GM23248 (cell line): ENCODE measurements at regions not wholly inside any gene's neighbourhood (a gene's known extent, or its start where the extent isn't known, plus 50 kb on each side); places are given as distances from the start of the nearest gene placed in this dataset.
A peak's percentile ranks its signal among the peaks of the same experiment; 100 is the strongest.

ENCODE experiments used
- DNase-seq: peaks from one replicate; pipeline ENCODE4 v3.0.0-alpha.2; 2015
- H2AFZ ChIP-seq: fragments of 200-600 bp; sonication (generic); 2 replicates; pipeline ENCODE4 v1.6.1; 2016; ENCODE audit warnings: antibody characterized with exemption
- H3F3A ChIP-seq: fragments of 200-600 bp; sonication (generic); 2 replicates; pipeline ENCODE4 v1.6.1; 2016; ENCODE audit warnings: mild to moderate bottlenecking, antibody characterized with exemption, mixed run types; ENCODE audit not compliant: insufficient read depth
- H3K27ac ChIP-seq: fragments of 200-600 bp; sonication (generic); 2 replicates; pipeline ENCODE4 v1.5.1; 2016; ENCODE audit warnings: mild to moderate bottlenecking
- H3K27me3 ChIP-seq: fragments of 200-600 bp; sonication (generic); replicated peaks from 2 replicates; pipeline ENCODE4 v1.6.1; 2016; ENCODE audit warnings: mild to moderate bottlenecking; ENCODE audit not compliant: insufficient read depth
- H3K36me3 ChIP-seq: fragments of 200-600 bp; sonication (generic); 2 replicates; pipeline ENCODE4 v1.6.1; 2016; ENCODE audit warnings: low read depth, mild to moderate bottlenecking
- H3K4me1 ChIP-seq: fragments of 200-600 bp; sonication (generic); 2 replicates; pipeline ENCODE4 v1.6.1; 2016; ENCODE audit warnings: mild to moderate bottlenecking; ENCODE audit not compliant: insufficient read depth
- H3K4me2 ChIP-seq: fragments of 200-600 bp; sonication (generic); one replicate; pipeline ENCODE4 v1.6.1; 2016; ENCODE audit warnings: mild to moderate bottlenecking; ENCODE audit not compliant: unreplicated experiment
- H3K4me3 ChIP-seq: fragments of 200-600 bp; sonication (generic); 2 replicates; pipeline ENCODE4 v1.5.1; 2016; ENCODE audit warnings: mild to moderate bottlenecking
- H3K79me2 ChIP-seq: fragments of 200-600 bp; sonication (generic); 2 replicates; pipeline ENCODE4 v1.6.1; 2016; ENCODE audit warnings: mild to moderate bottlenecking; ENCODE audit not compliant: insufficient read depth
- H3K9ac ChIP-seq: fragments of 200-600 bp; sonication (generic); 2 replicates; pipeline ENCODE4 v1.6.1; 2016; ENCODE audit warnings: mild to moderate bottlenecking
- H3K9me2 ChIP-seq: fragments of 200-600 bp; sonication (generic); 2 replicates; pipeline ENCODE4 v1.6.1; 2016; ENCODE audit warnings: mixed run types, mild to moderate bottlenecking, moderate library complexity; ENCODE audit not compliant: insufficient read depth
- H3K9me3 ChIP-seq: fragments of 200-600 bp; sonication (generic); one replicate; pipeline ENCODE4 v1.6.1; 2017; ENCODE audit warnings: low read depth
- H4K20me1 ChIP-seq: fragments of 200-600 bp; sonication (generic); 2 replicates; pipeline ENCODE4 v1.6.0; 2016; ENCODE audit not compliant: insufficient read depth
- EZH2 ChIP-seq: fragments of 200-600 bp; sonication (generic); IDR thresholded peaks from 2 replicates; pipeline ENCODE4 v1.6.1; 2018; ENCODE audit warnings: antibody characterized with exemption, mild to moderate bottlenecking; ENCODE audit not compliant: insufficient read depth, poor library complexity, severe bottlenecking
- EZH2phosphoT487 ChIP-seq: fragments of 200-600 bp; sonication (generic); IDR thresholded peaks from 2 replicates; pipeline ENCODE4 v1.6.1; 2018; ENCODE audit warnings: antibody characterized with exemption, moderate library complexity, mild to moderate bottlenecking, low read depth; ENCODE audit not compliant: insufficient read depth
- WGBS, 2 experiments: methylation state at CpG; one replicate each; pipeline ENCODE4 v1.1.6; 2015 to 2017; ENCODE audit warnings: low lambda C conversion rate in 2 of 2, low coverage in 1 of 2; ENCODE audit errors: missing lambda C conversion rate in 2 of 2; 5-methylcytosine and 5-hydroxymethylcytosine counted together
- in situ Hi-C: fragments of 300-500 bp; cut with MboI; formaldehyde crosslinking; loops from 2 replicates; pipeline ENCODE4 v1.15.0; 2020

DNA sequence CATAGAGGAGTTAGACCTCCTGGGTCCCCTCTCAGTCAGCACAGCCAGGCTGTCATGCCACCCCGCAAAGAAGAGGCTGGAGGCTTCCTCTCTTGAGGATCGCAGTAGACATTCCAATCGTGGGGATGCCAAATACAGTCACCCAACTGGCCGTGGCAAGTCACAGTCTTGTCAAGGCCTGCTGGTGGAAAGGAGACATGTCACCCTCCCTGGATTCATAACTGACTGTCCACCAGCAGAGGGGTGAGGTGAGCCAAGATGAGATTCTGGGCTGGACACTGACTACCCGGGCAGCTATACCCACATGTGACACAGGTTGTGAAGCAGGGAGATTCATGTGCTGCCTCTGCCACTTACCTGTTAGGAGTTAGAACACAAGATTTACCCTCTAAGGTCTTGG, 123.5 kb upstream of the NGF start:
- Histone ChIP-seq H3F3A (peaks cover 8% of the 10 kb centered on the region), H3K9me3 (no peaks in the 10 kb centered on the region), H3K9ac (no peak overlapping the region), H3K4me2 (no peak overlapping the region), H3K27ac (no peak overlapping the region), H3K4me1 (peaks cover 8% of the 10 kb centered on the region), H3K9me2 (no peaks in the 10 kb centered on the region), H4K20me1 (no peaks in the 10 kb centered on the region), H3K36me3 (no peaks in the 10 kb centered on the region), H3K4me3 (no peak overlapping the region), H3K27me3 (no peaks in the 10 kb centered on the region), H2AFZ (no peak overlapping the region), H3K79me2 (no peaks in the 10 kb centered on the region)
- 74 to 84% methylated on average over 5 of the region's 5 CpGs for WGBS, 2 experiments
- DNase-seq = no peak
- TF ChIP-seq EZH2phosphoT487 (no peak), EZH2 (no peak)
- in situ Hi-C loops = loop anchor here (10.0 kb wide), 1 partner anchor 317 kb away; no protein-coding TSS in a partner anchor

DNA sequence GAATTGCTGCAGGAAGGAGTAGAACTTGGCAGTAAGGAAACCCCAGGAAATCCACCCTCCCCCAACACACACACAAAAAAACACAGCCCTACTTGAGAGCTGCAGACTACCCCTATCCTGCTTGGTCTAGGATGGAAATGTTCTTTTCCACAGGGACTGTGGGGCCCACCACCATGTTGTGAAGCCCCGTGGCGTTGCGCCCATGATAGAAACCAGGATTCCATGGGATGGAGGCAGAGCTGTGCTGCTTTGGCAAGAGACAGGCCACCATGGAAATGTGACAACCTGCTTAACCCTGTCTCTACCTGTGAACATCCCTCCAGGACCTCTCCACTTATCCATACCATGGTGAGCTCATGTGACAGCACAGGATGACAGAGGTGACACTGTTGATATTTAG, 121.1 kb upstream of the NGF start:
- no peak overlapping the region for H3K27ac ChIP-seq
- no peak overlapping the region for H3K4me3 ChIP-seq
- 97 to 100% methylated on average over 3 of the region's 3 CpGs for WGBS, 2 experiments

DNA sequence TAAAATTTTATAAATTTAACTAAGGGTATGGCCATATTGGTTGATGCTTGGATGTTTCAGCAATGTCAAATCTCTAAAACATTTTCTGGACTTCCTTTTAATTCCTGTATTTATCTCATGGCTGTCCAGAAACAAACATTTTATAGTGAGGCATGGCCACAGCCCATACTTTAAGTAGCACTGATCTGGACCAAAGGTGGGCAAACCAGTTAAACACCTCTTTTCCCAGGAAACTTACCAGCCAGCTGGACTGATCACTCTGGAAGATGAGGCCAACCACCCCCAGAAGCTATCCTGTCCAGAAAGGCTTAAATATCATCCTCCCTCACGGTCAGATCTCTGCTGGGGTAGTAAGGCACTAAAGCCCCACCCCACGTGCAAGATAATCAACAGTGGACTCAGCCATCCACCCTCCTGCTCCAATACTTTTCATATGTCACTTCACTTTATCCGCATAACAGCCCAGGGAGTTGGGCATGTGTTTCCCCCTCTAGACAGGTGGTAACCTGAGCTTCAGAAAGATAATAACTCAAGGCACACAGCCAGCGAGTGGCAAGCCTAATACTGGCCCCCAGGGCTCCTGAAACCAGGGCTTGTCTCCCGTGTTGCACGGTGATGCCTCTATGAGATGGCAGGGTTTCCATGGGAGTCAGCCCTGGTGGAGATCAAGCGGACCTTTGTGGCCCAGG, 120.5 kb upstream of the NGF start:
- in situ Hi-C loops = no loop called here
- peaks cover 38% of the 10 kb centered on the region for H3K4me1 ChIP-seq
- H3K27me3 ChIP-seq = no peaks in the 10 kb centered on the region

More for the DNA sequence above, 121.1 kb upstream of the NGF start:
- Histone ChIP-seq H4K20me1 (no peaks in the 10 kb centered on the region), H3K9me3 (no peaks in the 10 kb centered on the region), H2AFZ (no peak overlapping the region), H3K9ac (no peak overlapping the region), H3K36me3 (no peaks in the 10 kb centered on the region), H3K4me2 (no peak overlapping the region), H3K27me3 (no peaks in the 10 kb centered on the region), H3F3A (peaks cover 31% of the 10 kb centered on the region), H3K9me2 (no peaks in the 10 kb centered on the region), H3K79me2 (no peaks in the 10 kb centered on the region), H3K4me1 (peaks cover 32% of the 10 kb centered on the region)
- in situ Hi-C loops = no loop called here
- TF ChIP-seq EZH2phosphoT487 (no peak), EZH2 (no peak)
- DNase-seq = no peak

DNA sequence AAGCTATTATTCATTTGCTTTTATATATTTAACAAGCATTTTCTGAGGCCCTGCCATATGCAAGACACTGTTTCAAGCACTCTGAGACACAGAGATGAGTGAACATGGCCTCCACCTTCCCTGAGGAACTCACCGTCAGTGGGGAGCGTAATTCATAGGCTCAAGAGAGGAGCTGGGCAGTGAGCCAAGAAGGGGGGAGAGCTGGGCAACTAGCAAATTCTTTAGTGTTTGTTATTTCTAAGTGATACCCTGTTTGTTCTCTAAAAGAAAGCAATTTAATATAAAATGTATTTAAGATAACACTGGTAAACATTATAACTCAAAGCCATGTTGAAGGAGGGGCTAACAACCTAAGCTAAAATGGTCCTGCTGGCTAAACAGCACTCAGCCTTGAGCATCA, 119.2 kb upstream of the NGF start:
- DNase-seq = no peak
- Histone ChIP-seq H3K36me3 (no peaks in the 10 kb centered on the region), H3K79me2 (no peaks in the 10 kb centered on the region), H3K4me1 (peaks cover 51% of the 10 kb centered on the region), H3K9ac (no peak overlapping the region; the same call in 1 of the 2 replicates), H3K4me2 (peak overlapping the region; percentile 18), H3K9me2 (no peaks in the 10 kb centered on the region), H3K9me3 (no peaks in the 10 kb centered on the region), H3K27me3 (no peaks in the 10 kb centered on the region), H4K20me1 (no peaks in the 10 kb centered on the region), H3K4me3 (no peak overlapping the region), H2AFZ (peak overlapping the region; percentile 64; the same call in 1 of the 2 replicates), H3K27ac (peak overlapping the region; percentile 75), H3F3A (peaks cover 50% of the 10 kb centered on the region)
- TF ChIP-seq EZH2 (no peak), EZH2phosphoT487 (no peak)
- 94 to 95% methylated on average over 2 of the region's 2 CpGs for WGBS, 2 experiments
- in situ Hi-C loops = no loop called here

More for the DNA sequence above, 120.5 kb upstream of the NGF start:
- Histone ChIP-seq H3K79me2 (no peaks in the 10 kb centered on the region), H3K4me2 (no peak overlapping the region), H2AFZ (no peak overlapping the region), H3K4me3 (no peak overlapping the region), H3K9ac (no peak overlapping the region), H3K36me3 (no peaks in the 10 kb centered on the region), H3K9me3 (no peaks in the 10 kb centered on the region), H3K9me2 (no peaks in the 10 kb centered on the region), H4K20me1 (no peaks in the 10 kb centered on the region), H3F3A (peaks cover 37% of the 10 kb centered on the region), H3K27ac (no peak overlapping the region)
- DNase-seq = no peak
- 96 to 99% methylated on average over 7 of the region's 7 CpGs for WGBS, 2 experiments
- no peak for TF ChIP-seq EZH2phosphoT487
- TF ChIP-seq EZH2 = no peak
